ENCODE measurements at regions not wholly inside any gene's neighbourhood (a gene's known extent, or its start where the extent isn't known, plus 50 kb on each side); places are given as distances from the start of the nearest gene placed in this dataset.

GRCh38 chrX:139079789-139080188 is 368.3 kb upstream of the FGF13 start:
- no peak for ATAC-seq
- Mint-ChIP-seq H3K4me1 (no peaks in the 10 kb centered on the region), H3K27me3 (no peaks in the 10 kb centered on the region), H3K27ac (no peak overlapping the region), H3K9me3 (no peaks in the 10 kb centered on the region), H3K4me3 (no peak overlapping the region)
- no peak for DNase-seq

- no peaks in the 10 kb centered on the region for H3K27me3 Mint-ChIP-seq
These were observed 367.3 kb upstream of the FGF13 start for GRCh38 chrX:139078761-139079280.

GRCh38 chrX:139078342-139078741 is 366.8 kb upstream of the FGF13 start:
- no peaks in the 10 kb centered on the region for H3K9me3 Mint-ChIP-seq
- DNase-seq = no peak
- no peak overlapping the region for H3K4me3 Mint-ChIP-seq
- H3K27ac Mint-ChIP-seq = no peak overlapping the region
- no peaks in the 10 kb centered on the region for H3K4me1 Mint-ChIP-seq
- H3K27me3 Mint-ChIP-seq = no peaks in the 10 kb centered on the region
- no peak for ATAC-seq

More at GRCh38 chrX:139078761-139079280, 367.3 kb upstream of the FGF13 start:
- Mint-ChIP-seq H3K4me1 (no peaks in the 10 kb centered on the region), H3K27ac (no peak overlapping the region), H3K4me3 (no peak overlapping the region), H3K9me3 (no peaks in the 10 kb centered on the region)
- ATAC-seq (no peak), DNase-seq (no peak)

- Mint-ChIP-seq H3K4me1 (no peaks in the 10 kb centered on the region), H3K27me3 (no peaks in the 10 kb centered on the region), H3K9me3 (no peaks in the 10 kb centered on the region), H3K27ac (no peak overlapping the region), H3K4me3 (no peak overlapping the region)
- no peak for DNase-seq
- no peak for ATAC-seq
These were observed 366.0 kb upstream of the FGF13 start for GRCh38 chrX:139077281-139078250.

- no peaks in the 10 kb centered on the region for H3K4me1 Mint-ChIP-seq
- no peaks in the 10 kb centered on the region for H3K27me3 Mint-ChIP-seq
- no peak for ATAC-seq
- no peak for DNase-seq
- peaks cover 0 to 11% of the 10 kb centered on the region in 2 donors for H3K9me3 Mint-ChIP-seq
- H3K27ac Mint-ChIP-seq = no peak overlapping the region
- no peak overlapping the region for H3K4me3 Mint-ChIP-seq
These were observed 351.8 kb upstream of the FGF13 start for GRCh38 chrX:139063364-139063763.

- ATAC-seq (no peak), DNase-seq (no peak)
- Mint-ChIP-seq H3K4me1 (no peaks in the 10 kb centered on the region), H3K27ac (no peak overlapping the region), H3K9me3 (no peaks in the 10 kb centered on the region), H3K27me3 (no peaks in the 10 kb centered on the region), H3K4me3 (no peak overlapping the region)
These were observed 347.4 kb upstream of the FGF13 start for GRCh38 chrX:139058831-139059495.

GRCh38 chrX:139052461-139052860 is 340.9 kb upstream of the FGF13 start:
- H3K4me1 Mint-ChIP-seq = no peaks in the 10 kb centered on the region
- DNase-seq = no peak
- H3K9me3 Mint-ChIP-seq = no peaks in the 10 kb centered on the region
- no peak overlapping the region for H3K4me3 Mint-ChIP-seq
- H3K27ac Mint-ChIP-seq = no peak overlapping the region
- ATAC-seq = no peak
- H3K27me3 Mint-ChIP-seq = no peaks in the 10 kb centered on the region

- no peak for DNase-seq
- ATAC-seq = no peak
- Mint-ChIP-seq H3K27me3 (no peaks in the 10 kb centered on the region), H3K9me3 (peaks cover 0 to 10% of the 10 kb centered on the region in 2 donors), H3K4me1 (no peaks in the 10 kb centered on the region), H3K27ac (no peak overlapping the region), H3K4me3 (no peak overlapping the region)
These were observed 337.9 kb upstream of the FGF13 start for GRCh38 chrX:139049465-139049864.

- H3K4me1 Mint-ChIP-seq = no peaks in the 10 kb centered on the region
- H3K27ac Mint-ChIP-seq = no peak overlapping the region
- DNase-seq (no peak), ATAC-seq (no peak)
- no peak overlapping the region for H3K4me3 Mint-ChIP-seq
- H3K9me3 Mint-ChIP-seq = peaks cover 0 to 10% of the 10 kb centered on the region in 2 donors
- no peaks in the 10 kb centered on the region for H3K27me3 Mint-ChIP-seq
These were observed 333.2 kb upstream of the FGF13 start for GRCh38 chrX:139044680-139045079.

- Mint-ChIP-seq H3K27ac (no peak overlapping the region), H3K9me3 (no peaks in the 10 kb centered on the region), H3K4me1 (no peaks in the 10 kb centered on the region), H3K4me3 (no peak overlapping the region), H3K27me3 (no peaks in the 10 kb centered on the region)
- DNase-seq = no peak
- ATAC-seq = no peak
These were observed 327.5 kb upstream of the FGF13 start for GRCh38 chrX:139039041-139039440.

GRCh38 chrX:139026811-139027210 is 315.3 kb upstream of the FGF13 start:
- no peak for ATAC-seq
- no peaks in the 10 kb centered on the region for H3K4me1 Mint-ChIP-seq
- H3K27ac Mint-ChIP-seq = no peak overlapping the region
- H3K9me3 Mint-ChIP-seq = no peaks in the 10 kb centered on the region
- H3K27me3 Mint-ChIP-seq = no peaks in the 10 kb centered on the region
- DNase-seq = no peak
- no peak overlapping the region for H3K4me3 Mint-ChIP-seq

GRCh38 chrX:139026406-139026805 is 314.9 kb upstream of the FGF13 start:
- ATAC-seq (no peak), DNase-seq (no peak)
- Mint-ChIP-seq H3K4me1 (no peaks in the 10 kb centered on the region), H3K27me3 (no peaks in the 10 kb centered on the region), H3K9me3 (no peaks in the 10 kb centered on the region), H3K4me3 (no peak overlapping the region), H3K27ac (no peak overlapping the region)

GRCh38 chrX:139025816-139026215 is 314.3 kb upstream of the FGF13 start:
- Mint-ChIP-seq H3K27me3 (no peaks in the 10 kb centered on the region), H3K9me3 (no peaks in the 10 kb centered on the region), H3K4me3 (no peak overlapping the region), H3K4me1 (no peaks in the 10 kb centered on the region), H3K27ac (no peak overlapping the region)
- no peak for ATAC-seq
- DNase-seq = no peak

GRCh38 chrX:139023531-139023930 is 312.0 kb upstream of the FGF13 start:
- Mint-ChIP-seq H3K4me3 (no peak overlapping the region), H3K4me1 (no peaks in the 10 kb centered on the region), H3K27ac (no peak overlapping the region), H3K27me3 (no peaks in the 10 kb centered on the region), H3K9me3 (no peaks in the 10 kb centered on the region)
- ATAC-seq = no peak
- DNase-seq = no peak

- DNase-seq = no peak
- Mint-ChIP-seq H3K4me1 (no peaks in the 10 kb centered on the region), H3K27ac (no peak overlapping the region), H3K9me3 (no peaks in the 10 kb centered on the region), H3K4me3 (no peak overlapping the region), H3K27me3 (no peaks in the 10 kb centered on the region)
- ATAC-seq = no peak
These were observed 309.3 kb upstream of the FGF13 start for GRCh38 chrX:139020801-139021200.

- no peaks in the 10 kb centered on the region for H3K27me3 Mint-ChIP-seq
These were observed 306.9 kb upstream of the FGF13 start for GRCh38 chrX:139018436-139018835.

More at GRCh38 chrX:139018436-139018835, 306.9 kb upstream of the FGF13 start:
- DNase-seq (no peak), ATAC-seq (no peak)
- no peak overlapping the region for H3K27ac Mint-ChIP-seq
- H3K9me3 Mint-ChIP-seq = peaks cover 0 to 4% of the 10 kb centered on the region in 2 donors
- no peak overlapping the region for H3K4me3 Mint-ChIP-seq
- H3K4me1 Mint-ChIP-seq = no peaks in the 10 kb centered on the region

Data from stimulated activated naive CD8-positive, alpha-beta T cell treated with anti-CD3 and anti-CD28 coated beads, Interleukin-15, amount 100 ng/mL, for 72 hours (primary cell).